ENCODE measurements at regions not wholly inside any gene's neighbourhood (a gene's known extent, or its start where the extent isn't known, plus 50 kb on each side); places are given as distances from the start of the nearest gene placed in this dataset.

GRCh38 chr2:8019934-8020333, 661.9 kb upstream of the ID2 start (continued):
- TF ChIP-seq CHD7 (IDR thresholded peaks at IDR 0.05; ENCODE audit: low read depth, low read length) (no peak), HMBOX1 (IDR thresholded peaks at IDR 0.05) (no peak), DNMT1 (IDR thresholded peaks at IDR 0.05) (no peak), HMGN3 (IDR thresholded peaks at IDR 0.05; ENCODE audit: borderline replicate concordance, extremely low read depth, insufficient read length, low read depth, low read length) (no peak)

Data from K562 (cell line).